Common myeloid progenitor, CD34-positive (primary cell): ENCODE measurements at regions not wholly inside any gene's neighbourhood (a gene's known extent, or its start where the extent isn't known, plus 50 kb on each side); places are given as distances from the start of the nearest gene placed in this dataset.

Source experiments
- CTCF ChIA-PET: fragments of 350-600 bp; sonication (Branson Sonifier 250); formaldehyde crosslinking; loops from one replicate; lab custom pipeline; 2021; ENCODE audit warnings: antibody characterized with exemption; lab: Charles Lee
- POLR2A ChIA-PET: fragments of 350-600 bp; sonication (Branson Sonifier 250); formaldehyde crosslinking; loops from one replicate; lab custom pipeline; 2021; ENCODE audit warnings: antibody characterized with exemption; lab: Charles Lee
- DNase-seq, 3 donors: peaks; one replicate each; pipeline versions ENCODE4 v3.0.0 to v3.0.0-alpha.2; 2013
- H3K27ac ChIP-seq, 2 experiments: 1 replicate in 1 of 2; 2 replicates in 1 of 2; pipeline ENCODE4 v1.7.0; 2013; ENCODE audit warnings: inconsistent platforms in 2 of 2, low read length in 2 of 2, mild to moderate bottlenecking in 2 of 2, low read depth in 1 of 2, moderate library complexity in 1 of 2; ENCODE audit not compliant: severe bottlenecking in 2 of 2, insufficient read depth in 1 of 2, poor library complexity in 1 of 2
- H3K27me3 ChIP-seq, 5 experiments: replicated peaks in 2 of 5; 1 replicate in 3 of 5; 2 replicates in 2 of 5; pipeline versions ENCODE4 v1.6.1 to v1.7.0; 2013; ENCODE audit warnings: low read length in 4 of 5, mild to moderate bottlenecking in 2 of 5, moderate library complexity in 2 of 5, inconsistent platforms in 1 of 5; ENCODE audit not compliant: insufficient read depth in 5 of 5, control insufficient read depth in 4 of 5
- H3K36me3 ChIP-seq, 4 experiments: 1 replicate in 2 of 4; 2 replicates in 2 of 4; pipeline versions ENCODE4 v1.6.1 to v1.7.0; 2013; ENCODE audit warnings: low read length in 3 of 4, control low read depth in 1 of 4, mild to moderate bottlenecking in 1 of 4; ENCODE audit not compliant: control insufficient read depth in 4 of 4, insufficient read depth in 4 of 4
- H3K4me1 ChIP-seq, 4 experiments: 1 replicate in 3 of 4; 2 replicates in 1 of 4; pipeline versions ENCODE4 v1.6.1 to v1.7.1; 2013; ENCODE audit warnings: low read length in 3 of 4, mild to moderate bottlenecking in 3 of 4, control low read depth in 1 of 4, inconsistent platforms in 1 of 4, moderate library complexity in 1 of 4; ENCODE audit not compliant: control insufficient read depth in 4 of 4, insufficient read depth in 4 of 4; ENCODE audit errors: control extremely low read depth in 1 of 4
- H3K4me3 ChIP-seq, 7 experiments: 1 replicate in 4 of 7; 2 replicates in 3 of 7; pipeline versions ENCODE4 v1.5.1 to v1.7.0; 2013; ENCODE audit warnings: mild to moderate bottlenecking in 7 of 7, low read length in 6 of 7, moderate library complexity in 6 of 7, inconsistent platforms in 2 of 7, low read depth in 2 of 7, control low read depth in 1 of 7; ENCODE audit not compliant: insufficient read depth in 4 of 7, control insufficient read depth in 1 of 7; ENCODE audit errors: extremely low read depth in 1 of 7
- H3K9me3 ChIP-seq, 5 experiments: 1 replicate in 4 of 5; 2 replicates in 1 of 5; pipeline versions ENCODE4 v1.6.1 to v1.7.1; 2013; ENCODE audit warnings: low read length in 4 of 5, mild to moderate bottlenecking in 2 of 5, inconsistent platforms in 1 of 5, low read depth in 1 of 5, moderate library complexity in 1 of 5; ENCODE audit not compliant: control insufficient read depth in 4 of 5, insufficient read depth in 2 of 5; ENCODE audit errors: control extremely low read depth in 1 of 5
- WGBS: methylation state at CpG from one replicate; pipeline ENCODE4 v1.1.5; 2013; ENCODE audit not compliant: insufficient coverage; 5-methylcytosine and 5-hydroxymethylcytosine counted together

GRCh38 chr3:56862352-56863062 is 60.8 kb upstream of the ARHGEF3 start:
- Histone ChIP-seq H3K4me3 (no peak overlapping the region), H3K4me1 (peaks cover 1 to 21% (median 4%) of the 10 kb centered on the region in 4 experiments), H3K36me3 (no peaks in the 10 kb centered on the region), H3K9me3 (no peaks in the 10 kb centered on the region), H3K27ac (no peak overlapping the region), H3K27me3 (no peaks in the 10 kb centered on the region)
- ChIA-PET CTCF (interaction anchor here (1.0 kb wide), 1 partner anchor 59 kb away, joined by 3 read pairs; no protein-coding TSS in a partner anchor), POLR2A (no interaction called here)
- DNase-seq: no peak
- WGBS: 100% methylated on average over 2 of the region's 6 CpGs

GRCh38 chr3:56861511-56861910 is 59.8 kb upstream of the ARHGEF3 start:
- POLR2A ChIA-PET: no interaction called here
- no peak overlapping the region for H3K27ac ChIP-seq
- DNase-seq: no peak

GRCh38 chr3:56860939-56861338 is 59.2 kb upstream of the ARHGEF3 start:
- Histone ChIP-seq H3K36me3 (no peaks in the 10 kb centered on the region), H3K9me3 (no peaks in the 10 kb centered on the region), H3K27me3 (no peaks in the 10 kb centered on the region), H3K4me3 (no peak overlapping the region), H3K4me1 (peaks cover 0 to 26% (median 4%) of the 10 kb centered on the region in 4 experiments), H3K27ac (no peak overlapping the region)
- DNase-seq: no peak
- CTCF ChIA-PET: interaction anchor here (0.9 to 2.1 kb wide), 5 partner anchors 33 to 128 kb away, joined by 3 to 6 read pairs (median 3); no protein-coding TSS in a partner anchor
- POLR2A ChIA-PET: no interaction called here
- WGBS: 72% methylated on average over 3 of the region's 3 CpGs

More at GRCh38 chr3:56861511-56861910, 59.8 kb upstream of the ARHGEF3 start:
- Histone ChIP-seq H3K4me3 (no peak overlapping the region), H3K4me1 (peaks cover 0 to 21% (median 4%) of the 10 kb centered on the region in 4 experiments), H3K27me3 (no peaks in the 10 kb centered on the region), H3K36me3 (no peaks in the 10 kb centered on the region), H3K9me3 (no peaks in the 10 kb centered on the region)
- WGBS: 75% methylated on average over 2 of the region's 3 CpGs
- CTCF ChIA-PET: interaction anchor here (1.3 to 1.4 kb wide), 2 partner anchors 32 to 97 kb away, joined by 3 read pairs; no protein-coding TSS in a partner anchor

GRCh38 chr3:56860351-56860750 is 58.6 kb upstream of the ARHGEF3 start:
- Histone ChIP-seq H3K27me3 (no peaks in the 10 kb centered on the region), H3K4me1 (peaks cover 0 to 27% (median 4%) of the 10 kb centered on the region in 4 experiments), H3K4me3 (no peak overlapping the region), H3K36me3 (no peaks in the 10 kb centered on the region), H3K9me3 (no peaks in the 10 kb centered on the region), H3K27ac (no peak overlapping the region)
- DNase-seq: no peak
- ChIA-PET CTCF (interaction anchor here (0.6 to 2.1 kb wide), 8 partner anchors 34 to 159 kb away, joined by 3 to 6 read pairs (median 3); no protein-coding TSS in a partner anchor), POLR2A (interaction anchor here (0.5 kb wide), 1 partner anchor 11 kb away, joined by 4 read pairs; no protein-coding TSS in a partner anchor)

- H3K27me3 ChIP-seq: no peaks in the 10 kb centered on the region
- peak in 1 of 3 donors; percentile 22 for DNase-seq
- POLR2A ChIA-PET: interaction anchor here (0.6 kb wide), 1 partner anchor 12 kb away, joined by 3 read pairs; no protein-coding TSS in a partner anchor
- no peak overlapping the region for H3K27ac ChIP-seq
- H3K9me3 ChIP-seq: no peaks in the 10 kb centered on the region
- no peaks in the 10 kb centered on the region for H3K36me3 ChIP-seq
- no peak overlapping the region for H3K4me3 ChIP-seq
- H3K4me1 ChIP-seq: peaks cover 0 to 23% (median 4%) of the 10 kb centered on the region in 4 experiments
- CTCF ChIA-PET: interaction anchor here (0.7 to 3.6 kb wide), 4 partner anchors 11 to 233 kb away, joined by 3 to 15 read pairs (median 3); no protein-coding TSS in a partner anchor
- 80% methylated on average over 1 of the region's 1 CpG for WGBS
Measured at GRCh38 chr3:56858331-56858730, 56.6 kb upstream of the ARHGEF3 start.

GRCh38 chr3:56857178-56857577 is 55.4 kb upstream of the ARHGEF3 start:
- no peaks in the 10 kb centered on the region for H3K36me3 ChIP-seq
- WGBS: 89% methylated on average over 2 of the region's 4 CpGs
- H3K4me3 ChIP-seq: no peak overlapping the region
- H3K27me3 ChIP-seq: no peaks in the 10 kb centered on the region
- DNase-seq: no peak
- H3K4me1 ChIP-seq: peaks cover 0 to 23% (median 4%) of the 10 kb centered on the region in 4 experiments
- no peaks in the 10 kb centered on the region for H3K9me3 ChIP-seq
- CTCF ChIA-PET: interaction anchor here (0.6 to 3.6 kb wide), 12 partner anchors 8 to 132 kb away, joined by 3 to 15 read pairs (median 4); no protein-coding TSS in a partner anchor
- POLR2A ChIA-PET: no interaction called here
- H3K27ac ChIP-seq: no peak overlapping the region

GRCh38 chr3:56856752-56857151 is 55.0 kb upstream of the ARHGEF3 start:
- POLR2A ChIA-PET: interaction anchor here (0.6 kb wide), 1 partner anchor 211 kb away, joined by 3 read pairs; no protein-coding TSS in a partner anchor
- CTCF ChIA-PET: interaction anchor here (0.6 to 3.6 kb wide), 13 partner anchors 7 to 132 kb away, joined by 3 to 15 read pairs (median 4); no protein-coding TSS in a partner anchor
- Histone ChIP-seq H3K4me3 (no peak overlapping the region), H3K27ac (no peak overlapping the region), H3K27me3 (no peaks in the 10 kb centered on the region), H3K4me1 (peaks cover 0 to 23% (median 4%) of the 10 kb centered on the region in 4 experiments), H3K36me3 (no peaks in the 10 kb centered on the region), H3K9me3 (no peaks in the 10 kb centered on the region)
- DNase-seq: no peak
